Karpas-422 (cell line): ENCODE measurements at regions not wholly inside any gene's neighbourhood (a gene's known extent, or its start where the extent isn't known, plus 50 kb on each side); places are given as distances from the start of the nearest gene placed in this dataset.

Source experiments
- DNase-seq: peaks from one replicate; pipeline ENCODE4 v3.0.0-alpha.2; 2015
- H2AFZ ChIP-seq: fragments of 200-600 bp; sonication (generic); 2 replicates; pipeline ENCODE4 v1.6.1; 2014; ENCODE audit warnings: antibody characterized with exemption, low read length, mixed read lengths
- H3K27ac ChIP-seq: fragments of 200-600 bp; sonication (generic); 2 replicates; pipeline ENCODE4 v1.5.1; 2014; ENCODE audit warnings: mild to moderate bottlenecking, low read length, moderate library complexity
- H3K27me3 ChIP-seq: fragments of 200-600 bp; sonication (generic); 2 replicates; pipeline ENCODE4 v1.6.1; 2014; ENCODE audit warnings: low read length, mixed read lengths
- H3K36me3 ChIP-seq: fragments of 200-600 bp; sonication (generic); 2 replicates; pipeline ENCODE4 v1.6.1; 2014; ENCODE audit warnings: low read length, mixed read lengths; ENCODE audit not compliant: insufficient read depth
- H3K4me1 ChIP-seq: fragments of 200-600 bp; sonication (generic); 2 replicates; pipeline ENCODE4 v1.6.1; 2014; ENCODE audit warnings: mild to moderate bottlenecking, low read length, mixed read lengths
- H3K4me2 ChIP-seq: fragments of 200-600 bp; sonication (generic); 2 replicates; pipeline ENCODE4 v1.6.1; 2014; ENCODE audit warnings: low read length, low read depth, mild to moderate bottlenecking; ENCODE audit not compliant: poor library complexity, severe bottlenecking
- H3K4me3 ChIP-seq: fragments of 200-600 bp; sonication (generic); 2 replicates; pipeline ENCODE4 v1.5.1; 2014; ENCODE audit warnings: mild to moderate bottlenecking, antibody characterized with exemption, low read length, mixed read lengths
- H3K79me2 ChIP-seq: fragments of 200-600 bp; sonication (generic); 2 replicates; pipeline ENCODE4 v1.6.1; 2014; ENCODE audit warnings: mild to moderate bottlenecking, low read length, mixed read lengths
- H3K9ac ChIP-seq: fragments of 200-600 bp; sonication (generic); 2 replicates; pipeline ENCODE4 v1.6.0; 2014; ENCODE audit warnings: low read length
- H3K9me2 ChIP-seq: fragments of 200-600 bp; sonication (generic), shearing (Covaris generic); replicated peaks from 2 replicates; pipeline ENCODE4 v1.6.0; 2014; ENCODE audit warnings: mild to moderate bottlenecking, low read length, moderate library complexity; ENCODE audit not compliant: insufficient read depth
- H3K9me3 ChIP-seq: fragments of 300-700, 200-600 bp; sonication (generic); 2 replicates; pipeline ENCODE4 v1.6.1; 2014; ENCODE audit warnings: low read length, mixed read lengths
- H4K20me1 ChIP-seq: fragments of 200-600 bp; sonication (generic); 2 replicates; pipeline ENCODE4 v1.6.1; 2014; ENCODE audit warnings: mild to moderate bottlenecking, antibody characterized with exemption, low read length, low read depth; ENCODE audit not compliant: insufficient read depth

DNA sequence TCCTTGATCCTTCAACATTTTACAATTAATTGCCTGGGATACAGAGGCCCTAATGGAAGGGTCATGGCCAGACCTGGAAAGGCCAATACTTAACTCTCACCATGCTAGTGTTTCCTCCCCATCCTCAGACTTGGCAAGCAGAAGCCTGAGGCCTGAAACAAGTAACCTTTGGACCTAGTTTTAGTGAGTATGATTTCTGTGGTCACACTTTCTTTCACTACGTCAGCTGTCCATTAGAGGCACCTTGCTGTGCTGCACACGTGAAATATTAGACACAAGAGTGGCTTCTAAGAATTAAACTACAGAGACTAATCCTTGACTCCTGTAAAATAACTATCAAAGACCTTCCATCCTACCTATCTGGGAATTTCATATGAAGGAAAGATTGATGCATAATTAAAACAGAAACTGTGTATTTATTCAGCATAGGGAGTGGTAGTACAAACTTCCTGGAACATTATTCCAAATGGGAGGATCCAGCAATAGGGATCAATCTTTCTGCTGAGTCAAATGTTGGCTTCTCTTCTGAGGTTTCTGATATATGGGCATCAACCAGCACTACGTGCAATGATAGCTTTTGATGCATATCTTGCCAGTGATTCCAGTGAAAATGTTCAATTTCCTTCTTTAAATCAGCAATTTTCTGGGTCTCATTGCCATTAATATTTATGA, 249.7 kb downstream of the IKZF2 start:
- Histone ChIP-seq H3K4me3 (no peak overlapping the region), H3K9ac (no peak overlapping the region), H3K27me3 (no peaks in the 10 kb centered on the region), H3K79me2 (no peaks in the 10 kb centered on the region), H4K20me1 (no peaks in the 10 kb centered on the region), H3K9me2 (no peaks in the 10 kb centered on the region; the same call in 1 of the 2 replicates), H3K4me1 (no peaks in the 10 kb centered on the region), H3K4me2 (no peak overlapping the region), H3K27ac (no peak overlapping the region), H3K9me3 (no peaks in the 10 kb centered on the region; the same call in 1 of the 2 replicates), H3K36me3 (no peaks in the 10 kb centered on the region), H2AFZ (no peak overlapping the region)
- no peak for DNase-seq

DNA sequence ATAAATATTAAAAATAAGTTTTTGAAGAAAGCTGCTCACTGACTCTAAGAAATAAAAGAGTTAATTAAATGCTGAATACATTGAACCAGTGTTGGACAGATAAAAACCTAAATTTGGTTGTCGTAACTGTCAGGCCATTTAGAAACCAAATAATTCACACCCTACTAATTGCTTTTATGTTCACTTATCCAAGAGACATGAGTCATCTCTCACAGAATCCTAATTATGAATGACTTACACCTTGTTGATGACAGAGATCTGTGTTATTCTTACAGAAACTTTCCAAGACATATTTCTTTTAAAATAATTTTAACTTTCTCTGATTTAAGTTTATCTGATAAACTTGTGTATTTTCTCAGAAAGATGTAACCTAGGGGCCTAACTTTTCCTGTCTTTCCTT, 250.7 kb downstream of the IKZF2 start:
- H3K79me2 ChIP-seq: no peaks in the 10 kb centered on the region
- no peak overlapping the region for H3K4me2 ChIP-seq
- no peaks in the 10 kb centered on the region for H3K27me3 ChIP-seq
- no peak overlapping the region for H3K4me3 ChIP-seq
- no peaks in the 10 kb centered on the region for H4K20me1 ChIP-seq
- no peak overlapping the region for H3K9ac ChIP-seq
- DNase-seq: no peak
- no peaks in the 10 kb centered on the region for H3K36me3 ChIP-seq
- H3K9me3 ChIP-seq: no peaks in the 10 kb centered on the region; the same call in 1 of the 2 replicates
- H3K27ac ChIP-seq: no peak overlapping the region
- no peak overlapping the region for H2AFZ ChIP-seq
- H3K4me1 ChIP-seq: no peaks in the 10 kb centered on the region
- H3K9me2 ChIP-seq: no peaks in the 10 kb centered on the region; the same call in 1 of the 2 replicates

DNA sequence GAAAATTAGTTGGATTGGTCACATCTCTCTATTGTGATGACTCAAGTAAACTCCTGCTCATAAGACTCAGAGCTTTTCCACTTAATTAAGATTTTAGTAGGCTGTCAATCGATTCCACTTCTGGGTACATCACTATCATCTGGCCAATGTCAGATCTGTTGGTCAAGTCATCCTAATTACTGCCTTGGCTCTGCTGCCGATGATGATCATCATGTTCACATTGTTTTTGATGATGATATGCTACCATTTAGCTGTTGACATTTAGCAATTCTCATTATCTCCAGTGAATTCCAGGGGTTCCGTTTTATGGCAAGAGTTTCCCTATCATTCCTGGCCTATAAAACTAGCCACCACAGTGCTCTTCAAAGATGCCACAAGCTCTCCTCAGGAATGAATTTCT, 253.4 kb downstream of the IKZF2 start:
- Histone ChIP-seq H3K4me1 (no peaks in the 10 kb centered on the region), H3K79me2 (no peaks in the 10 kb centered on the region)

DNA sequence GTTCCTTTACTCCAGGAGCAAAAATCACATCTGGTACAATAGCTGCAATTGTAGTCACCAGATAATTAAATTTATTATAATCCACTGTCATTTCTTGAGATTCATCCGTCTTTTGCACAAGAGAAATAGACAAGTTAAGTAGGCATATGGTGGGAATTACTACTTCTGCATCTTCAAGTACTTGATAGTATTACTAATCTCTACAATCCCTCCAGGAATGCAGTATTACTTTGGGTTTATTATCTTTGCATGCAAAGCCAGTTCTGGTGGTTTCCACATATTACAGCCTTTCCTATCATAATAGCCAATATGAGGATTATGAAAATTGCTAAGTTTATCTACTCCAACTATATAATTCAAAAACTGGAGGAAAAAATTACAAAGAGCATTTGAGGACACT, 254.1 kb downstream of the IKZF2 start:
- Histone ChIP-seq H3K4me3 (no peak overlapping the region), H3K4me2 (no peak overlapping the region), H3K27ac (no peak overlapping the region), H3K4me1 (no peaks in the 10 kb centered on the region), H3K9me3 (no peaks in the 10 kb centered on the region; the same call in 1 of the 2 replicates), H3K79me2 (no peaks in the 10 kb centered on the region), H3K36me3 (no peaks in the 10 kb centered on the region), H3K27me3 (no peaks in the 10 kb centered on the region), H3K9me2 (no peaks in the 10 kb centered on the region; the same call in 1 of the 2 replicates), H2AFZ (no peak overlapping the region), H3K9ac (no peak overlapping the region), H4K20me1 (no peaks in the 10 kb centered on the region)
- DNase-seq: no peak

More for the DNA sequence above, 253.4 kb downstream of the IKZF2 start:
- Histone ChIP-seq H3K27me3 (no peaks in the 10 kb centered on the region), H3K4me3 (no peak overlapping the region), H3K9me2 (no peaks in the 10 kb centered on the region; the same call in 1 of the 2 replicates), H3K9me3 (no peaks in the 10 kb centered on the region; the same call in 1 of the 2 replicates), H3K9ac (no peak overlapping the region), H2AFZ (no peak overlapping the region), H3K4me2 (no peak overlapping the region), H3K36me3 (no peaks in the 10 kb centered on the region), H4K20me1 (no peaks in the 10 kb centered on the region), H3K27ac (no peak overlapping the region)
- no peak for DNase-seq

DNA sequence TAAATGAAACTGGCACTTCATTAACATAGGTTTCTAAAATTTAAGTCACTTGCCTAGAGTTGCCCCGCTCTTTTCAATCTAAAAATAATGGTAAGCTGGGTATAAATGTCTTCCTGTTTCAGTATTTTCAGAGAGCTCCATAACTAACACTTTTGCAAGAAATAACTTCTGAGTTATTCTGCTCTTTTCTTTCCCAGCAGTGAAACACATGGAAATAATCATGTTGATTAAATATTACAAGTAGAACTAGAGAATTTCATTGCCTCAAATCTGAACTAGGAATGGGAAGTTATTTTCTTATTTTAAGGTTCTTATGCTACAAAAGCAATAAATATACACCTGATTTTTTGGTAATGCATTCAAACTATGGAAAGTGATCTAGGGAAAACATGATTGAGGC, 257.4 kb downstream of the IKZF2 start:
- H3K27me3 ChIP-seq: no peaks in the 10 kb centered on the region
- no peaks in the 10 kb centered on the region for H3K79me2 ChIP-seq
- H3K4me2 ChIP-seq: no peak overlapping the region
- no peaks in the 10 kb centered on the region for H3K9me2 ChIP-seq
- no peak overlapping the region for H3K27ac ChIP-seq
- H3K9me3 ChIP-seq: 0 out of 2 replicates have a peak, but pooled peaks cover 1% of the 10 kb centered on the region
- no peaks in the 10 kb centered on the region for H3K4me1 ChIP-seq
- H3K4me3 ChIP-seq: no peak overlapping the region
- H3K9ac ChIP-seq: no peak overlapping the region
- no peak for DNase-seq
- H3K36me3 ChIP-seq: no peaks in the 10 kb centered on the region
- H4K20me1 ChIP-seq: no peaks in the 10 kb centered on the region
- no peak overlapping the region for H2AFZ ChIP-seq

DNA sequence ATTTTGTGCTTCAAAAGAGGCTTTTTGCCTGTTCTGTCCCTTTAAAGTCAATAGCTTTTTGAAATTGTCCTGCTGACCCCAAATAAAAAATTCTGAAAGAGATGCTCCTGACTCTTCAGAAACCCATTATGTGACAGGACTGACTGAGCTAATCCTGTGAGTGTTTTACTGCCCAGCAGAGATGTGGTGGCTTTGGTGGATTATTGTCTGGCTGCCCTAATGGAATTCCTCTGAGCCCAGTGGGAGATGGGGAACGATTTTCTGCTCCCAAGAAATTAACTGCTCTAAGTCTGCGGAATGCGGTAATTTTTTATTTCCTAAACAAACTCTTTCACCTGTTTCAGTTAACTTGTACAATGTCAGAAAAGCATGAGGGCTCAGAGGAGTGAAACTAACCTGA, 258.2 kb downstream of the IKZF2 start:
- no peak for DNase-seq
- H3K9me3 ChIP-seq: 0 out of 2 replicates have a peak, but pooled peaks cover 3% of the 10 kb centered on the region
- no peak overlapping the region for H3K4me3 ChIP-seq
- H3K4me1 ChIP-seq: no peaks in the 10 kb centered on the region
- H2AFZ ChIP-seq: no peak overlapping the region
- no peaks in the 10 kb centered on the region for H3K36me3 ChIP-seq
- no peak overlapping the region for H3K4me2 ChIP-seq
- no peaks in the 10 kb centered on the region for H3K9me2 ChIP-seq
- H3K27me3 ChIP-seq: no peaks in the 10 kb centered on the region
- H4K20me1 ChIP-seq: no peaks in the 10 kb centered on the region
- H3K79me2 ChIP-seq: no peaks in the 10 kb centered on the region
- no peak overlapping the region for H3K27ac ChIP-seq
- no peak overlapping the region for H3K9ac ChIP-seq

DNA sequence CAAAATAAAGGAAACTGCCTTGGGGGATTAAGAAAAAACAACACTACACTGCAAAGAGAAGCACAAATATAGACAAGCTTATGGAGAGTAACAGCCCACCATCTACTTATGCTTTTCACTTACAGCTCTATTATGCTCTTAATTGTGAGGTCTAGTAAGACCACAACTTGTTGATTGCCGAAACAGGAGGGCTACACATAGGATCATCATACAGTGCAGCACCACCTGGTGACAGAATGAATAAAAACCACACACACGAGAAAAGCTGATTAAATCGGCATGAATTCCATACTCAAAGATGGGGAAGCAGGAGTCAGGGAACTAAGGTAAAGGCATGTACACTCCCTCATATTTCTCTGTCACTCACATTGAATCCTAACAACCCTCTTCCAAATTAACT, 259.2 kb downstream of the IKZF2 start:
- Histone ChIP-seq H3K4me2 (no peak overlapping the region), H3K9me3 (0 out of 2 replicates have a peak, but pooled peaks cover 3% of the 10 kb centered on the region), H3K9me2 (no peaks in the 10 kb centered on the region), H2AFZ (no peak overlapping the region), H3K27me3 (no peaks in the 10 kb centered on the region), H3K4me3 (no peak overlapping the region), H4K20me1 (no peaks in the 10 kb centered on the region), H3K4me1 (no peaks in the 10 kb centered on the region), H3K27ac (no peak overlapping the region), H3K79me2 (no peaks in the 10 kb centered on the region), H3K9ac (no peak overlapping the region), H3K36me3 (no peaks in the 10 kb centered on the region)
- DNase-seq: peak; percentile 46

DNA sequence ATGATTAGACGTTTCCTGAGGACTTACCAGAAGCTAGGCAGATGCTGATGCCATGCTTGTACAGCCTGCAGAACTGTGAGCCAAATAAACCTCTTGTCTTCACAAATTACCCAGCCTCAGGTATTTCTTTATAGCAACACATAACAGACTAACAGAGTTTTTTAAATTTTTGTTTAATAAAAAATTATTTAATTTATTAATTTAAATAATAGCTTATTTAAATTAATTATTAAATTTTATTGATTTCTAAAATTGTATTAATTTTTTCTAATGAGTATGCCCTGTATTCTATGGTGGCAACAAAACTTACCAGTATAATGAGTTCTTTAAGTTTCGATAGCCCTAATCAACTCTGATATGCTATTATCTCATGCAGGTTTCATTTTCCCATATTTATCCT, 259.8 kb downstream of the IKZF2 start:
- H3K36me3 ChIP-seq: no peaks in the 10 kb centered on the region
- H3K4me3 ChIP-seq: no peak overlapping the region
- H3K4me1 ChIP-seq: no peaks in the 10 kb centered on the region
- no peaks in the 10 kb centered on the region for H4K20me1 ChIP-seq
- no peaks in the 10 kb centered on the region for H3K27me3 ChIP-seq
- no peak overlapping the region for H3K9ac ChIP-seq
- DNase-seq: no peak
- H3K9me3 ChIP-seq: 0 out of 2 replicates have a peak, but pooled peaks cover 3% of the 10 kb centered on the region
- no peak overlapping the region for H3K27ac ChIP-seq
- no peaks in the 10 kb centered on the region for H3K9me2 ChIP-seq
- H2AFZ ChIP-seq: no peak overlapping the region
- H3K4me2 ChIP-seq: no peak overlapping the region
- no peaks in the 10 kb centered on the region for H3K79me2 ChIP-seq
